CD4-positive, alpha-beta T cell treated with Interleukin-1 beta for 1 hour (primary cell): ENCODE measurements at regions not wholly inside any gene's neighbourhood (a gene's known extent, or its start where the extent isn't known, plus 50 kb on each side); places are given as distances from the start of the nearest gene placed in this dataset.

Source experiments
- DNase-seq, 2 donors: peaks; one replicate each; pipeline ENCODE4 v3.0.0-alpha.2; 2020 to 2022

GRCh38 chrX:13096728-13097127 lies 52.3 kb upstream of the FAM9C start:
- no peak for DNase-seq

- no peak for DNase-seq
These were observed 50.5 kb upstream of the FAM9C start for GRCh38 chrX:13094828-13095341.

GRCh38 chrX:13094374-13094773 lies 50.0 kb upstream of the FAM9C start:
- no peak for DNase-seq
